IMR-90 (cell line): ENCODE measurements at regions not wholly inside any gene's neighbourhood (a gene's known extent, or its start where the extent isn't known, plus 50 kb on each side); places are given as distances from the start of the nearest gene placed in this dataset.
A peak's percentile ranks its signal among the peaks of the same experiment; 100 is the strongest.

ENCODE experiments used
- ATAC-seq: fragments of 200-7000 bp; cut with Tn5 transposase; 2 replicates; pipeline ENCODE4 v1.9.1; 2020; ENCODE audit warnings: low read depth, mild to moderate bottlenecking, moderate library complexity
- BruUV-seq: library from RNA; stranded (reverse); fragments of 400-500 nt; replicated peaks from 2 replicates; lab custom pipeline; 2021; lab: Mats Ljungman, UMichigan
- CTCF ChIA-PET: fragments of 300-600 bp; formaldehyde crosslinking; extraction: SDS; loops from one replicate; lab custom pipeline; 2021; ENCODE audit warnings: antibody characterized with exemption; lab: Yijun Ruan, JAX
- POLR2A ChIA-PET: fragments of 300-600 bp; sonication (Branson Sonifier 250); formaldehyde crosslinking; loops from one replicate; lab custom pipeline; 2022; ENCODE audit warnings: antibody characterized with exemption; ENCODE audit not compliant: unreplicated experiment; lab: Charles Lee
- DNase-seq: peaks from one replicate; pipeline ENCODE4 v3.0.0; 2013
- H2AFZ ChIP-seq: replicated peaks from 2 replicates; pipeline ENCODE3; 2013; ENCODE audit warnings: low read length, mild to moderate bottlenecking; ENCODE audit not compliant: poor library complexity
- H2AK5ac ChIP-seq: 2 replicates; pipeline ENCODE4 v1.6.1; 2013; ENCODE audit warnings: low read depth, low read length, inconsistent platforms
- H2AK9ac ChIP-seq: replicated peaks from 2 replicates; pipeline ENCODE3; 2013; ENCODE audit warnings: mild to moderate bottlenecking, low read depth, low read length, moderate library complexity; ENCODE audit not compliant: poor library complexity
- H2BK120ac ChIP-seq: 2 replicates; pipeline ENCODE4 v1.6.1; 2013; ENCODE audit warnings: low read depth, low read length, inconsistent platforms
- H2BK15ac ChIP-seq: 3 replicates; pipeline ENCODE4 v1.6.1; 2013; ENCODE audit warnings: low read depth, low read length, inconsistent platforms
- H2BK20ac ChIP-seq: 2 replicates; pipeline ENCODE4 v1.6.1; 2013; ENCODE audit warnings: low read depth, mild to moderate bottlenecking, inconsistent platforms, low read length, moderate library complexity
- H2BK5ac ChIP-seq: 2 replicates; pipeline ENCODE4 v1.6.1; 2013; ENCODE audit warnings: mild to moderate bottlenecking, low read depth, low read length, inconsistent platforms; ENCODE audit not compliant: poor library complexity, severe bottlenecking
- H3K14ac ChIP-seq: replicated peaks from 2 replicates; pipeline ENCODE4 v1.6.1; 2013; ENCODE audit warnings: low read depth, low read length, inconsistent platforms
- H3K18ac ChIP-seq: 2 replicates; pipeline ENCODE4 v1.6.1; 2013; ENCODE audit warnings: low read depth, low read length, control low read depth
- H3K23ac ChIP-seq: 2 replicates; pipeline ENCODE4 v1.6.1; 2013; ENCODE audit warnings: low read depth, low read length, inconsistent platforms
- H3K27ac ChIP-seq: 2 replicates; pipeline ENCODE4 v1.5.1; 2013; ENCODE audit warnings: mild to moderate bottlenecking, control low read depth, low read length; ENCODE audit not compliant: insufficient read depth
- H3K27me3 ChIP-seq: 2 replicates; pipeline ENCODE4 v1.6.1; 2013; ENCODE audit warnings: low read length; ENCODE audit not compliant: control insufficient read depth, insufficient read depth
- H3K36me3 ChIP-seq: 2 replicates; pipeline ENCODE4 v1.6.1; 2013; ENCODE audit warnings: low read length, mixed read lengths; ENCODE audit not compliant: control insufficient read depth, insufficient read depth
- H3K4ac ChIP-seq: 2 replicates; pipeline ENCODE4 v1.6.1; 2013; ENCODE audit warnings: low read depth, low read length, inconsistent platforms
- H3K4me1 ChIP-seq: 2 replicates; pipeline ENCODE4 v1.6.1; 2013; ENCODE audit warnings: low read length, mixed read lengths; ENCODE audit not compliant: control insufficient read depth, insufficient read depth
- H3K4me2 ChIP-seq: 2 replicates; pipeline ENCODE4 v1.6.1; 2013; ENCODE audit warnings: low read depth, mild to moderate bottlenecking, control low read depth, low read length, moderate library complexity
- H3K4me3 ChIP-seq: 2 replicates; pipeline ENCODE4 v1.5.1; 2013; ENCODE audit warnings: low read depth, mild to moderate bottlenecking, control low read depth, low read length, moderate library complexity; ENCODE audit not compliant: insufficient read depth
- H3K56ac ChIP-seq: 2 replicates; pipeline ENCODE4 v1.6.1; 2013; ENCODE audit warnings: low read length, inconsistent platforms; ENCODE audit not compliant: insufficient read depth; ENCODE audit errors: extremely low read depth
- H3K79me1 ChIP-seq, 2 experiments: 2 replicates each; pipeline ENCODE4 v1.6.1; 2013; ENCODE audit warnings: low read length in 2 of 2, inconsistent platforms in 1 of 2, low read depth in 1 of 2
- H3K9ac ChIP-seq: 2 replicates; pipeline ENCODE4 v1.6.1; 2013; ENCODE audit warnings: low read depth, low read length, control low read depth
- H3K9me1 ChIP-seq: 2 replicates; pipeline ENCODE4 v1.6.1; 2013; ENCODE audit warnings: low read length, inconsistent platforms; ENCODE audit not compliant: insufficient read depth
- H3K9me3 ChIP-seq: 2 replicates; pipeline ENCODE4 v1.6.1; 2013; ENCODE audit warnings: low read length; ENCODE audit not compliant: control insufficient read depth, insufficient read depth
- H4K20me1 ChIP-seq: 2 replicates; pipeline ENCODE4 v1.6.1; 2013; ENCODE audit warnings: low read length, inconsistent platforms; ENCODE audit not compliant: insufficient read depth
- H4K5ac ChIP-seq: 2 replicates; pipeline ENCODE4 v1.6.1; 2013; ENCODE audit warnings: mild to moderate bottlenecking, low read depth, low read length, control low read depth
- H4K8ac ChIP-seq, 2 experiments: 2 replicates each; pipeline ENCODE4 v1.6.1; 2013; ENCODE audit warnings: low read depth in 2 of 2, low read length in 2 of 2, control low read depth in 1 of 2, inconsistent platforms in 1 of 2
- H4K91ac ChIP-seq: 2 replicates; pipeline ENCODE4 v1.6.1; 2013; ENCODE audit warnings: low read depth, low read length, inconsistent platforms; ENCODE audit not compliant: insufficient read depth
- MAFK ChIP-seq: IDR thresholded peaks from 2 replicates; pipeline ENCODE4 v1.6.1; 2012; ENCODE audit warnings: low read depth, low read length, improper control_type of control experiment
- RCOR1 ChIP-seq: IDR thresholded peaks from 2 replicates; pipeline ENCODE4 v1.6.1; 2012; ENCODE audit warnings: mild to moderate bottlenecking, low read length, improper control_type of control experiment; ENCODE audit not compliant: insufficient replicate concordance
- SMC3 ChIP-seq: fragments of 150-350 bp; IDR thresholded peaks from 2 replicates; pipeline ENCODE4 v1.6.1; 2016; ENCODE audit warnings: low read depth, mild to moderate bottlenecking, antibody characterized with exemption, low read length, moderate library complexity
- dilution Hi-C: fragments of 300-500 bp; cut with HindIII; formaldehyde crosslinking; loops from one replicate; pipeline ENCODE4 v1.14.3; 2018; ENCODE audit warnings: low sequenced_read_pairs; ENCODE audit not compliant: unreplicated experiment
- in situ Hi-C: fragments of 300-500 bp; cut with MboI; formaldehyde crosslinking; loops from 3 replicates; pipeline ENCODE4 v1.14.3; 2019; ENCODE audit warnings: low sequenced_read_pairs, inconsistent platforms, mixed read lengths
- intact Hi-C: fragments of 100-400 bp; cut with micrococcal nuclease; formaldehyde crosslinking; loops from 2 replicates; pipeline ENCODE4 v1.10.0; 2022

GRCh38 chr3:154743418-154743817 lies 313.4 kb upstream of the GPR149 start:
- Histone ChIP-seq H4K91ac (no peak overlapping the region), H4K5ac (no peak overlapping the region), H3K18ac (no peak overlapping the region), H4K8ac (no peak overlapping the region), H3K9me3 (no peaks in the 10 kb centered on the region), H3K4me1 (no peaks in the 10 kb centered on the region), H2AFZ (no peak overlapping the region), H2BK120ac (no peak overlapping the region), H3K4me3 (no peak overlapping the region), H2AK9ac (no peak overlapping the region), H2BK20ac (no peak overlapping the region), H3K79me1 (no peaks in the 10 kb centered on the region), H3K27ac (no peak overlapping the region), H3K56ac (no peak overlapping the region), H2BK5ac (no peak overlapping the region), H4K20me1 (no peaks in the 10 kb centered on the region), H3K9ac (no peak overlapping the region), H2AK5ac (no peak overlapping the region), H3K4ac (no peak overlapping the region), H3K4me2 (no peak overlapping the region), H2BK15ac (no peak overlapping the region), H3K14ac (no peak overlapping the region), H3K36me3 (no peaks in the 10 kb centered on the region), H3K23ac (no peak overlapping the region), H3K27me3 (no peaks in the 10 kb centered on the region), H3K9me1 (no peaks in the 10 kb centered on the region)
- BruUV-seq = no TSS peak
- no peak for DNase-seq
- dilution Hi-C loops (no loop called here), in situ Hi-C loops (no loop called here), intact Hi-C loops (no loop called here)
- no peak for ATAC-seq
- POLR2A ChIA-PET = no interaction called here
- CTCF ChIA-PET = no interaction called here
- TF ChIP-seq SMC3 (no peak), RCOR1 (no peak), MAFK (peak; percentile 98)
